Body of pancreas (tissue), 4 donors: ENCODE measurements at regions not wholly inside any gene's neighbourhood (a gene's known extent, or its start where the extent isn't known, plus 50 kb on each side); places are given as distances from the start of the nearest gene placed in this dataset.

Experiments used
- POLR2A ChIP-seq, 3 donors: fragments of 450-650 bp; IDR thresholded peaks; one replicate each; pipeline ENCODE4 v1.6.1; 2016; ENCODE audit warnings: antibody characterized with exemption in 3 of 3, mild to moderate bottlenecking in 2 of 3
- TF ChIP-seq, protein P1 (sequence below), 7 experiments: fragments of 450-650 bp in 4 of 7; fragments of 200-600 bp in 3 of 7; sonication (generic) in 3 of 7; IDR thresholded peaks; one replicate each; pipeline ENCODE4 v1.5.1; 2016 to 2019; ENCODE audit warnings: antibody characterized with exemption in 7 of 7

DNA sequence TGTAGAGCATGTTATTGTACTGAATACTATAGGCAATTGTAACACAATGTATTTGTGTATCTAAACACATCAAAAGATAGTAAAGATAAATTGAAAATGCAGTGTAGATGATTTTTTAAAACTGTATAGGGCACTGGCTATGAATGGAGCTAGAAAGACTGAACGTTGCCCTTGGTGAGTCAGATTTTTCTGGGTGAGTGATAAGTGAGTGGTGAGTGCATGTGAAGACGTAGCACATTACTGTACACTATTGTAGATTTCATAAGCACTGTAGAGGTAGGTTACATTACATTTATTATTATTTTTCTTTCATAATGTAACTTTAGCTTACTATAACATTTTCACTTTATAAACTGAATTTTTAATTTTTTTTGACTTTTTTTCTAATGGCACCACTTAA, 1491.6 kb downstream of the TECRL start:
- TF ChIP-seq, protein P1, sequence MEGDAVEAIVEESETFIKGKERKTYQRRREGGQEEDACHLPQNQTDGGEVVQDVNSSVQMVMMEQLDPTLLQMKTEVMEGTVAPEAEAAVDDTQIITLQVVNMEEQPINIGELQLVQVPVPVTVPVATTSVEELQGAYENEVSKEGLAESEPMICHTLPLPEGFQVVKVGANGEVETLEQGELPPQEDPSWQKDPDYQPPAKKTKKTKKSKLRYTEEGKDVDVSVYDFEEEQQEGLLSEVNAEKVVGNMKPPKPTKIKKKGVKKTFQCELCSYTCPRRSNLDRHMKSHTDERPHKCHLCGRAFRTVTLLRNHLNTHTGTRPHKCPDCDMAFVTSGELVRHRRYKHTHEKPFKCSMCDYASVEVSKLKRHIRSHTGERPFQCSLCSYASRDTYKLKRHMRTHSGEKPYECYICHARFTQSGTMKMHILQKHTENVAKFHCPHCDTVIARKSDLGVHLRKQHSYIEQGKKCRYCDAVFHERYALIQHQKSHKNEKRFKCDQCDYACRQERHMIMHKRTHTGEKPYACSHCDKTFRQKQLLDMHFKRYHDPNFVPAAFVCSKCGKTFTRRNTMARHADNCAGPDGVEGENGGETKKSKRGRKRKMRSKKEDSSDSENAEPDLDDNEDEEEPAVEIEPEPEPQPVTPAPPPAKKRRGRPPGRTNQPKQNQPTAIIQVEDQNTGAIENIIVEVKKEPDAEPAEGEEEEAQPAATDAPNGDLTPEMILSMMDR (IDR thresholded peaks at IDR 0.05) = no peak
- TF ChIP-seq POLR2A (IDR thresholded peaks at IDR 0.05) = no peak
